LoVo (cell line): ENCODE measurements at regions not wholly inside any gene's neighbourhood (a gene's known extent, or its start where the extent isn't known, plus 50 kb on each side); places are given as distances from the start of the nearest gene placed in this dataset.

ENCODE experiments used
- DNase-seq: peaks from one replicate; pipeline ENCODE4 v3.0.0-alpha.2; 2016; ENCODE audit warnings: low spot score

DNA sequence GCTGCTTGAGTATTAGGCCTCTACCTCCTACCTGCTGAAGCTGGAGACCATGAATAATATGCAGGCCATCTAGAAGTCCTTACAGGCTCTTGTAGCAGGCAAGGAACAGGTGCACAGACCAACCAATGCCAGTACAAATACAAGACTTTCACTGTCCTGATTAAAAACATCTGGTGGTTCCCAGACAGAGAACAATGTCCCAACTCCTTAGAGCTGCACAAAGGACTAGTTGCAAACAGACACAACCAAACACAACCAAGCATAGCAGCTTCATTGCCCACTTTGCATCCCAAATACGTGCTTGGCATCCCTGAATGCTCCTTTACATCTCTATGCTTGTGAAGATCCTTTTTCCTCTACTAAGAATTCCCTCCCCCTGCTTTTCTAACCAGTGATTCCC is 98.1 kb upstream of the CXADR start:
- DNase-seq = no peak

DNA sequence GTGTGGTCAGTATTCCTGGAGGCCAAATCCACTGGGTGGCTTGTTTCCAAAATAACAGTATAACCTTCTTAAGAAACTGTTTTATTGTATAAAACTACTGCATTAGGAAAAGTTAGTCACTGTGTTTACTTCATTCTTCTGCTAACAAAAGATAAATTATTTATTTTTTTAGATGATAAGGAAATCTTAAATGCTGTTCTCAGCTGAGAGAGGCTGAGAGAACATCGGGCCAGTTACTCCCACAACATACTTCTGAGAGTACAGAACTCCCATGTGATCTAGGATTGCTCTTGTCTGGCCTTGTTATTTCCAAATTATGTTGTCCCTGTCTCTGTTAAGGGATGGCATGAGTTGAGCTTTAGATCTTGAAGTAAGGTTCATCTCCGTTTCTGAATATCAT is 96.7 kb upstream of the CXADR start:
- DNase-seq = no peak

DNA sequence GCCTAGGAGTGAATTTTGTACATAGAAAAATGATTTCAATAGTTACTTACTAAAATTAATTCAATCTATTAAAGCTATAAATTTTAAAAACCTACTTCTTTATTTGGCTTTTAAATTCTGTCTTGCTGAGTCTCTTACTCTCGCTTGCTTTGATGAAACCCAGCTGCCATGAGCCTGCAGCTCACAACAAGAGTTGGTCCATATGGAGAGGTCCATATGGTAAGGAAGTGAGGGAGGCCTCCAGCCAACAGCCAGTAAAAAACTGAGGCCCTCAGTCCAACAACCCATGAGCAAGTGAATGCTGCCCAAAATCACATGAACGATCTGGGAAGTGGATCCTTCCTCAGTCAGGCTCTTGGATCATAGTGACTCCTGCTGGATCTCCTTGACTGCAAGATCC is 89.9 kb upstream of the CXADR start:
- no peak for DNase-seq

DNA sequence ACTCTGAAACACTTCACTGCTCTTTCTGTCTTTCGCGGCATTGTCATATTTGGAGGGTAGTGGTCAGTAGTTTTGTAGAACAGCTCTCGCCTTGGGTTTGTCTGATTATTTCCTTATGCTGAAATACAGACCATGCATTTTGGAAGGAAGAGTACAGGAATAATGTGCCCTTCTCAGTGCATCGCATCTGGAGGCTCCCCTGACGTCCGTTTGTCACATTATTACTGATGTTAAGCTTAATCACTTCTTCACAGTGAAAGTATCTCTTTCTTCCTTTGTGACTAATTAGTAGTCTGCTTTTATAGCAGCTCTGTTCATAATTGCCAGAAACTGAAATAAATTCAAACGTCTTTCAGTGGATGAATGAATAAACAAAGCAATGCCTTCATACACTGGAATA is 85.7 kb upstream of the CXADR start:
- DNase-seq = no peak

DNA sequence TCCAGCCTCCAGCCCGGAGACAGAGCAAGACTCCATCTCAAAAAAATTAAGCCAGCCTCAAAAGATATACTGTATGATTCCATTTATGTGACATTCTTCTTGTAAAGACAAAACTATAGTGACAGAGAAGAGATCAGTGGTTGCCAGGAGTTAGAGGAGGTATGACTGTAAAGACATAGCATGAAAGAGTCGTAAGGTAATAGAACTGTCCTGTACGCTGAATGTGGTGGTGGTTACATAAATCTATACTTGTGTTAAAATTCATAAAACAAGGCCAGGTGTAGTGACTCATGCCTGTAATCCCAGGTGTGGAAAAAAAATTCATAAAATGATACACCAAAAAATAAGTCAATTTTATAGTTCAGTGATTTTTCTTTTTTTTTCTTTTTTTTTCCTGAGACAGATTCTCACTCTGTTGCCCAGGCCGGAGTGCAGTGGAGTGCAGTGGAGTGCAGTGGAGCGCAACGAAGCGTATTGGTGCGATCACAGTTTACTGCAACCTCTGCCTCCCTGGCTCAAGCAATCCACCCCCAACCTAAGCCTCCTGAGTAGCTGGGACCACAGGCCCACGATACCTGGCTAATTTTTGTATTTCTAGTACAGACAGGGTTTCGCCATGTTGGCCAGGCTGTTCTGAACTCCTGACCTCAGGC is 84.9 kb upstream of the CXADR start:
- DNase-seq = no peak

DNA sequence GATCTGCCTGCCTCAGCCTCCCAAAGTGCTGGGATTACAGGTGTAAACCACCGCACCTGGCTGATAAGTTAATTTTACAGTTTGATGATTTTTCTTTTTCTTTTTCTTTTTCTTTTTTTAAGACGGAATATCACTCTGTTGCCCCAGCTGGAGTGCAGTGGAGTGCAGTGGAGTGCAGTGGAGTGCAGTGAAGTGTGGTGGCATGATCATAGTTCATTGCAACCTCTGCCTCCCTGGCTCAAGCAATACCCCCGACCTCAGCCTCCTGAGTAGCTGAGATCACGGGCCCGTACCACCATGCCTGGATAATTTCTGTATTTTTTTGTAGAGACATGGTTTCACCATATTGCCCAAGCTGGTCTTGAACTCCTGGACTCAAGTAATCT is 84.4 kb upstream of the CXADR start:
- no peak for DNase-seq

DNA sequence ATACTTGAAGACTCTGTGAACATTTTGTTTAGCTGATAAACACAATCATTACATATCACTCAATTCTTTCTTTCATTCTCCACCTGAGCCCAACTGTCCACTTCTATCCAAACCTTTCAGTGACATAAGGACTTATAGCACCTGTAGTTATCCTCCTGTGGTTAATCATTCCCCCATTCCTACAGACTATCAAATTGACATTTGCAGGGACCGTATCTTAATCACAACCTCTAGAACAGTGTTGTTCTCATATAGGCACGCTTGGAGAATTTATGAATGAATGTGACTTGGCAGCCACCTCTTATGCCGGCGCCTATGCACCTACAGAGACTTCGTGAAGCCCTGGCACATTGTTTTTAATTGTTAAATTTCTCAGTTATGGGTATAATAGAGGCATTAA is 83.9 kb upstream of the CXADR start:
- no peak for DNase-seq

DNA sequence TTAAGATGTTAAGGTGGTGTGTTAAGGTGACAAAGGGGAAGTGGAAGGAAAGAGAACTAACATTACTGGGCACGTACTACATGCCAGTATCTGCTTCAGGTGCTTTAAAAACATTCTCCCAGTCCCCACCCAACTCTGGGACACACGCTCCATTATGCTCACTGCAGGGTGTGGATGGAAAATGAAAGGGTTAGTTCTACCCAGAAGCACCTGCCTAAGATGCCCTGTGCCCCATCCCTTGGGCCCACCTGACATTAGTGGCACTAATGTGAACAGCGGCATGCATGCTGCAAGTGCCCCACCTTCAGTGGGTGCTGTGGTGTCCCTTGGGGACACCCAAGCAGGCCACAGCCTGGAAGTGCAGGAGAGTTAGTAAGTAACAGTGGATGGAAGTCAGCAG is 82.9 kb upstream of the CXADR start:
- DNase-seq = no peak

DNA sequence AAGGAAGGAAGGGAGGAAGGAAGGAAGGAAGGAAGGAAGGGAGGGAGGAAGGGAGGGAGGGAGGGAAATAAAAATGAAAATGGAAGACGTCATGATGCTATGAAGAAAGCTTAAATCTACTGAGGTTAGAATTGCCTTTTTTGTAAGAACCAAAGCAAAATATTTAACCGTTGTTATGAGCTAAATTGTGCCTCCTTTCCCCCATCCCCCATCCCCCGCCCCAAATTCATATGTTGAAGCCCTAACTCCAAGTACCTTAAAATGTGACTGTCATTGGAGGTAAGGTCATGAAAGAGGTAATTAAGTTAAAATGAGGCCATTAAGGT is 80.1 kb upstream of the CXADR start:
- DNase-seq = no peak

DNA sequence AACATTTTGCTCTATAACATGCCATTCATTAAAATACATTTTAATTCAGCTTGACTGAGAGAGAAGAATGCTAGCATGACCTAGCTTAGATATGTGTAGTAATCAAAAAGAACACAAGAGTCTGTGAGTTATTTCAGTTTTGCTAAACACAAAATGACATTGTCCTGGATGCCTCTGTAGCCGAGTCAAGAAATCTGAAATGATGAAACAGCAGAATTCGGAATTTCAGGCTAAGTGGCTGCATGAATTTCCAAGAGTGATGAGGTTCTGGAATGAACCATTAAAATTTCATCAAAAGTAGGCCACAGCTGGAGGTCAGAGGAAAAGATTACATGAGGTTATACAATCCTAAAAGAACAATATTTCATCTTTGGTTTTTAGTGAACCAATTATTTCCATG is 79.1 kb upstream of the CXADR start:
- DNase-seq = no peak

DNA sequence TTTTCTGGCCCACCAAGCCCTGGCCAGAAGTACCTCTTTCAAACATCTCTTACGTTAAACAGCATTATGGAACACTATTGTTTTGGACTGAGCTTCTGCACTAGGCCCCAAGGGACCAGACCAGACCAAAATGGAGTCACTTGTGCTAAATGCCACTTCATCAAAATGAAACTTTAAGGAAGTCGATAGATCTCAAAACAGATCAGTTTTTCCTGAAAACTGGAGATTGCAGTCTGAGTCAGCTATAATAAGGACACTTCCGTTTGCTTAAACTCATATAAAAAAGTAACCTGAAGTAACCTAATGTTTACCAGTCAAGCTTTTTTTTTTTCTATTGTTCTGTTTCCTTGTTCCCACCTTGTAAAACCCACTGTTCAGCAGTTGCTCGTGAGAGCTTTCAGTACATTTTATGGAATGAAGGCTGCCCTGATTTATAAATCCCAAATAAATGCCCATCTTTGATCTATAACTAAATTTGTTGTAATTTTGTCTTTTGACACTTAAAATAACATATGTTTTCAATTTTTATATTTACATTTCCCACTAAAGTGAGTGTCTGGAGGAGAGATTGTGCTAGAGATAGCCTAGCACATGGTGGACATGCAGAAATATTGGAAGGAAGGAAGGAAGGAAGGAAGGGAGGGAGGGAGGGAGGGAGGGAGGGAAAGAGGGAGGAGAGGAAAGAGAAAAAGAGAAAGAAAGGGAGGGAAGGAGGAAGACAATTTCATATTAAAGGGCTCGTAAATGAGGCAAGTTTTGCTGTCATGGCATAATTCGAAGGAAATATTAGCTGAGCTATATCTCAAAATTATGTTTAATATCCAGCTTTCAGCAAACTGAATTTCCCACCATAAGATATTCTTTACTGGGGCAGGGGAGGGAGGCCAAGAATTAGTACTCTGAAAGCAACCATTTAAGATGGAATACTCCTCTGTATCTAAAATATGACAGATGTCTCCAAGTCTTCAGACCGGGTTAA is 77.0 kb upstream of the CXADR start:
- peak; percentile 20 for DNase-seq

DNA sequence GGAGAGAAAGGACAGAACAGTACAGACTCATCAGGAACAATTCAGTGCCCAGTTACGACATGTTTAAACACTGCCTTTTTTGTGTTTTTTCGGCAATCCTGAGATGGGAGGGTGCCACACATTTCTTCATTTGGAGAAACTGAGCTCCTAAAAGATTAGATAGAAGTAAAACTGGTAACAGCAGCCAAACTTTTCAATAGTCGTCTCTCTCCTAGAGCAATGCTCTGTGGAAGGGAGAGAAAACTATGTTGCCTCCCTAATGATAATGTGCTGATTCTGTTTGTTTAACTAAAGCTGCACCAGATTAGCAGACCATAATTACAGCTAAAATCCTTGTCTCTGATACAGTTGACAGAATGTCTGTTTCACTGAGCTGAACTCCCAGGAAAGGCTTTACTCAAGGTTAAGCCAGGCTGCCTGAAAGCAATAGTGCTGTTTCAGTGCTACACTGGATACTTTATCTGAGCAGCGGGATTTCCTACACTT is 76.2 kb upstream of the CXADR start:
- no peak for DNase-seq

DNA sequence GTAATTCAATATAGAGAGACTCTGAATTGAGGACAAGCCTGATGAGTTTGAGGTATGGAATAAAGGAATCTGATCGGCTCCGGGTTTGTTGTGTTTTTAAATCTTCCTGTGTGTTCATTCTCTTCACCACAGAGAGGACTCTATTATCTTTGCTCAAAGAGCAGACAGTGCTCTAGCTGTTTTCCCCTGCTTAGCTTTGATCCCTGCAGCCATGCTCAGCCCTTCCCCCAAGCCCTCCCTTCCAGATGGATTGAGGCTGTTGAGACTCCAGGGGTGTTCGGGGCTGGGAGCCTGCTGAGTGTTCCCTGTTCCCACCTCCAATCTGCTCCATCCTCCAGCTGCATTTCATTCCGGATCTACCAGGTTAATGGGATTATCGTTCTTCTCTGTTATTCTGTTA is 74.2 kb upstream of the CXADR start:
- no peak for DNase-seq

DNA sequence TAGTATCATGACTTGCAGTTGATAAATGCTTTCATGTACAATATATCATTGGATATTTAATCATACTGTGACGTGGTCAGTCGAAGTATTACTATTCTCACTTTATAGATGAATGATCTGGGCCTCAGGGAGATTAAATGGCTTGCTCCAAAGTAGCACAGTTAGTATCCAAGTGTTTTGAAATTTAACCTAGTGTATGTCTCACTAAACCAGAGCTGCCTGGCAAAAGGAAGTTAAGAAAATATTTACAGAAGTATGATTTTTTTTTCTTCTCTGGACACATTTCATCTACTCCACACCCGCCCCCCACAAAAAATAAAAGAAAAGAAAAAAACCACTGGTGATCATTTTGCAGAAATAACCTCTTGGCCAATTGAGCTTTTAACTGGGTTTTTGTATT is 71.9 kb upstream of the CXADR start:
- DNase-seq = no peak

DNA sequence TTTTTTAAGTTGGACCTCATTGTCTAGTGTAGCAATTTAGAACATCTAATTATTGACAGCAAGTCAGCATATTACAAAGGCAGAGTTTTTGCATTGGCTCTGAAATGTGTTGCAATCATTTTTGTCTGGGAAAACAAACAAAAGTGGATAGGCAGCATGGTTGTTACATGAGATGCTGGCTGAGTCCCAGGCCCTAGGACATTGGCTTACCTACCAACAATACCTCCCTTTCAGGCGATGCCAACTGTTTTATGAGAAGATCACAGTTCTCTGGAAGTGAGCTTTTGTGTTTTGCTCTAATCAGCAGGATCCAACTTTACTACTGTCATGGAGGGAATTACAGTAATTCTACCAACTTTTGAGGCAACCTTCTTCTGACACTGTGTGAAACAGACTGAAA is 71.5 kb upstream of the CXADR start:
- DNase-seq = peak; percentile 41

DNA sequence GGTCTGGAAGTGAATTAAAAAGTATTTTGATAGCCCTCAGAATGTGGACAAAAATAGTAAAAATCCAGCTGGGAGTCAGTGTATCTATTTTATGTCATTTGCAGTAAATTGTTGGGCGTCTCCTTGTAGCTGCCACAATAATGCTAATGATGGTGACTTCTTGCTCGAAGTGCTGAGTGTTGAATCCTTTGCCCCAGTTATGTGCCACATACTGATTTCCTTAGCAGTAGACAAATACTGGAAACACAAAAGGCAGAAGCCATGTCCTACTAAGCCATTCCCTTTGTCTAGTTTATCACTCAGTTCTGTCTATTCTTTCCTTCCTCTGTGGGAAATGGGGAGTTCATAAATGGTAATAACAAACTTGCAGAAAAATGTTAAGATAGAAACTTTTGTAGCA is 70.7 kb upstream of the CXADR start:
- no peak for DNase-seq

DNA sequence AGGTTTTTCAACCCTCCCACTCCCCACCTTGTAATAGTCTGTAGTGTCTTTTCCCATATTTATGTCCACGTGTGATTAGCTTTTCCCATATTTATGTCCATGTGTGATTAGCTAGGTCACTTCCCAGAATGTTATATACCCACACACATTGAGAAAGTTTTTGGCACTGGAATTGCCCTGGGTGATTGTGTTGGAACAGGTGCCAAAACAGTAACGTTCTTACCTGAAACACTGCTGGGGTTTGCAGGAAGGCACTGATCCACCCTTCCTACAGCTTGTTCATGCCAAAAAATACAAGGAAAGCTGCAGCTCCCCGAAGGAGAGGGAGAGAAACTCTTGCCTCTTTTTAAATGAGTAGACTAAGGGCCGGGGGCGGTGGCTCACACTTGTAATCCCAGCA is 68.0 kb upstream of the CXADR start:
- DNase-seq = no peak

DNA sequence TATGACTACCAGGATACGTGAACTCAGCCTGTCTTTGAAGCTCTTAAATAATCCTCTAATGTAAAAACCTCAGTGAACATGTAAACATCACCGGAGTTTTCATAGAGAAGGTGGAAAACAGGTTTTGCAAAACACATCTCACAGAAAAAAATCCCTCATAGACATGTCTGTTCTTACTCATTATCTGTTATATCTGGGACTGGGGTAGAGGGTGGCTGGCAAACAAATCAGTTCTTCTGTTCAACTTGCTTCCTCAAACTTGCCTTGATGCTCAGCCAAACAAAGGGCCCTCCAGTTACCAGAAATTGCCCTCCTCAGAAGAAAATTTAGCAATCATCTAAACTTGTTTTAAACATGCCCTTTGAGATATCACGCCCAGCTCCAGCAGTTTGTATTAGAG is 66.1 kb upstream of the CXADR start:
- no peak for DNase-seq

DNA sequence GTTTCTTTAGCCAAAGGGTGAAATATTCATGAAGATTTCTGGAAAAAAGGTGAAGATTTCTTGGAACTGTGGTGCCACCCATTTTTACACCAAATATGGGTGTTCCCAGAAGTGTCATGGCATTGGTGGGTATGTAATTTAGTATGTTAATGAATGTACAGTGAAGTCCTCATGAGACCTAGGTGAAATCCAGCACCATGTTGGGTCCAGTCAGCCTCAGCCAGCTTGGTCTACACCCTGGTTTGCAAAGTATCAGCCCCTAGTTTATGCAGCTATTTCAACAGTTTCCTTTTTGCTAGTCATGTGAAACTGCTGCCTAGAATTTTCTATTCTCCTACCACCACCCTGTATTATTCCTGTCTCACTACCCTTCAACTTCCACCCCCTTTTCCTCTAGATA is 63.1 kb upstream of the CXADR start:
- DNase-seq = no peak

DNA sequence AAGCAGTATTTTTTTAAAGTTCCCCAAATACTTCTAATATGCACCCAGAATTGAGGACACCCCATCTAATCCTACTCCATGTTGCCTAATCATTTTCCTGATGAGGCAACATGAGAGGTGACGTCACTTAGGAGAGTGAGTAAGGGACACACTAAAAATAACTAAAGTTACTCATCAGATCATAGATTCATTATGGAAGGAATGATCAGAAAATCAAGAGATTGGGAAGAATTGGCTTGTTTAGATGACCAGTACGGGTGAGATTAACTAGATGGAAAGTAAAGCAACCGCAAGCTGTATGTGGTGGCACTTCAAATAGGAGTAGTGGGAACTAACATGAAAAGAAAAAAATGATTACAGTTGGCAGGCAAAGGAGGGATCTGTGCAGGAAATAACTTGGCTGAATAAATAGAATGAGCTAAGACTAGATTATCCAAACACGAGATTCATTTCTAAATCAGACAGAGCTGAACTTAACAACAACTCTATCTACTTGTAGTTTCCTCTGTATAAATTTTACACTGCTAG is 61.4 kb upstream of the CXADR start:
- DNase-seq = no peak

DNA sequence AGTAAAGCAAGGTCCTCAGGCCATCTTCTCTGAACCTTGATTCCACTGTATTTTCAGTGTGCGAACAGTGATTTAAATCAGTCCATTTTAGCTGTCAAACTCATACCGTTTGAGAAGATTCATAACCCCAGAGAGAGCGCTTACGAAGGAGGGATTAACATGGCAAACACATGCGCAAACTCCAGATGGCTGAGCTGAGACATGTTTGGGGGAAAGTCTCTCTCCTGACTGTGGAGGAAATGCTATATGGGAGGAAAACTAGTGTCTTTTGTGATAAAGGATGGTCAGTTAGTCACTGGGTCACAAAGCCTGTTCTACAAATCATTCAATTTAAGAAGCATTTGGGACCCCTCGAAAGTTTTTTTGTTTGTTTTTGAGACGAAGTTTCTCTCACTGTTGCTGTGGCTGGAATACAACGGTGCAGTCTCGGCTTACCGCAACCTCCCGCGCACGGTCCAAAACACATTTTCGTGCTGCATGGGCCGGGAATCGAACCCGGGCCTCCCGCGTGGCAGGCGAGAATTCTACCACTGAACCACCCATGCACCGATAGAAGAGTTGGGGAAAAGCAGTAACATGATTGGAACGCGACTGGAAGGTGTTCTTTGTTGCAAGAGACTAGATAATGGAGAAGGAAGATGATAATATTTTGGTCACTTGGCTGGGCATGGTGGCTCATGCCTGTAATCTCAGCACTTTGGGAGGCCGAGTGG is 58.4 kb upstream of the CXADR start:
- DNase-seq = no peak

DNA sequence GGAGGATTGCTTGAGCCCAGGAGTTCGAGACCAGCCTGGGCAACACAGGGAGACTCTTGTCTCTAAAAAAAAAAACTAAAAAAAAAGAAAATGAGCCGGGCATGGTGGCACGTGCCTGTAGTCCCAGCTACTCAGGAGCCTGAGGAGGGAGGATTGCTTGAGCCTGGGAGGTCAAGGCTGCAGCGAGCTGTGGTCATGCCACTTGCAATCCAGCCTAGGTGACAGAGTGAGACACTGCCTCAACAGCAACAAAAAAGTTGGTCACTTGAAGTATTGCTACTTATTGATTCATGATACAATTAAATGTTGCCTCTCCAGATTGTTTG is 57.9 kb upstream of the CXADR start:
- DNase-seq = no peak

DNA sequence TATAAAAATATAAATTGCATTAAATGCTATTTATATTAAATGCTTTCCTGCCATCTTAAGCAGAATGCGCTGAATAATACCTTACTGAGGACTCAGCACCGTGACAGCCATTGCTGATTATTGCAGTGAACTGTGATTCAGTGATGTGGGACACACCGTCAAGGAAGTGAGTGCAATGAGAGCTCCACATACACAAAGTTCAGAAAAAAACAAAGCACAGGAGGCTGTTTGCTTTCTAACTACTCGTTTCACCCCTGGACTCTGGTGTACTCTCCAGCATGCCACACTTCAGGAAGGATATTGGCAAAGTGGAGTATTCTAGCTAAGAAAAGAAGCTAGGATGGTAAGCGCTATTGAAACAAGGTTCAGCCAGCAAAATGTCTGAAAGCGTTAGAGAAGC is 57.4 kb upstream of the CXADR start:
- no peak for DNase-seq
